ENCODE measurements at regions not wholly inside any gene's neighbourhood (a gene's known extent, or its start where the extent isn't known, plus 50 kb on each side); places are given as distances from the start of the nearest gene placed in this dataset.

DNA sequence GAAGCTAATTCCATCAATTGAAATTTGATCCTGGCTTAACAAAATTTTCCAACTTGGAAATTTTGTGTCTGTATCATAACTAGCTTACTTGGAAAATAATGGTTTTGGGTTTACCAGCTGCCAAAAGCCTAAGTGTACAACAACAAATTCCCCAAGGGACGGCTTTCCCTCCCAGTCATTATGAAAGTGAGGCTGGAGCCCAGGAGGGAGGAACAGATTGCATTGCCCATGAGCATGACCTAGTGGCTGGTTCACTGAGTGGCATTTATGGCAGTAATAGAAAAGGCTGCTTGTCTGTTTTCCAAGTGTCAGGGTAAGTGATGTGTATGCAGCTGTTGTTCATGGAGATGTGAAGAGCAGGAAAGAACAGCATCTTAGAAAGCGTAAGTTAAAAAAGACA is 70.8 kb upstream of the HHIP start:
- H3K9ac ChIP-seq = no peak overlapping the region
- H3K27me3 ChIP-seq (ENCODE audit: insufficient read depth, low read depth) = no peaks in the 10 kb centered on the region
- H3K79me2 ChIP-seq (ENCODE audit: insufficient read depth, low read depth) = no peaks in the 10 kb centered on the region
- no peak overlapping the region for H3K27ac ChIP-seq
- H3K4me3 ChIP-seq (IDR thresholded peaks at IDR 0.05; ENCODE audit: insufficient read depth, low read depth, low read length) = no peak overlapping the region
- H4K20me1 ChIP-seq (ENCODE audit: insufficient read depth) = no peaks in the 10 kb centered on the region
- H3K4me2 ChIP-seq = no peak overlapping the region
- H3K4me1 ChIP-seq (ENCODE audit: low read depth, poor library complexity, severe bottlenecking) = no peaks in the 10 kb centered on the region
- TF ChIP-seq, protein P1, sequence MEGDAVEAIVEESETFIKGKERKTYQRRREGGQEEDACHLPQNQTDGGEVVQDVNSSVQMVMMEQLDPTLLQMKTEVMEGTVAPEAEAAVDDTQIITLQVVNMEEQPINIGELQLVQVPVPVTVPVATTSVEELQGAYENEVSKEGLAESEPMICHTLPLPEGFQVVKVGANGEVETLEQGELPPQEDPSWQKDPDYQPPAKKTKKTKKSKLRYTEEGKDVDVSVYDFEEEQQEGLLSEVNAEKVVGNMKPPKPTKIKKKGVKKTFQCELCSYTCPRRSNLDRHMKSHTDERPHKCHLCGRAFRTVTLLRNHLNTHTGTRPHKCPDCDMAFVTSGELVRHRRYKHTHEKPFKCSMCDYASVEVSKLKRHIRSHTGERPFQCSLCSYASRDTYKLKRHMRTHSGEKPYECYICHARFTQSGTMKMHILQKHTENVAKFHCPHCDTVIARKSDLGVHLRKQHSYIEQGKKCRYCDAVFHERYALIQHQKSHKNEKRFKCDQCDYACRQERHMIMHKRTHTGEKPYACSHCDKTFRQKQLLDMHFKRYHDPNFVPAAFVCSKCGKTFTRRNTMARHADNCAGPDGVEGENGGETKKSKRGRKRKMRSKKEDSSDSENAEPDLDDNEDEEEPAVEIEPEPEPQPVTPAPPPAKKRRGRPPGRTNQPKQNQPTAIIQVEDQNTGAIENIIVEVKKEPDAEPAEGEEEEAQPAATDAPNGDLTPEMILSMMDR (conservative IDR thresholded peaks at IDR 0.05; ENCODE audit: low read depth, low read length) = no peak
- no peak overlapping the region for H2AFZ ChIP-seq (ENCODE audit: low read depth)
- no peaks in the 10 kb centered on the region for H3K36me3 ChIP-seq (ENCODE audit: insufficient read depth)

DNA sequence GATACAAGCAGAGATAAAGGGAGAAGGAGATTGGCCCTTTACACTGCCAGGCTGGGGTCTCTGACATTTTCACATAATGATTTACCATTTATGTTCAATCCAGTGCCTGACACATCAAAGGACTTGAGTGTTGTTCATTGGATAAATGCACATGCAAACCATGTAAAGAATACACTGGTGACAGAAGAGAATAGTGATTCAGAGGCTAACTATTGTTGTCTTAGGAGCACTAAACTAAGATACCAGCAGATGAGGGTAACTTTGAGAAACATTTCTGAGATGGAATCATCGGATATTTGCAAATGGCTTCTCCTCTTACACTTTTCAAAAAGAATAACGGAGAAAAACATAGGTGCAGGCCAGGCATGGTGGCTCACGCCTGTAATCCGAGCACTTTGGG is 67.3 kb upstream of the HHIP start:
- Histone ChIP-seq H3K4me3 (IDR thresholded peaks at IDR 0.05; ENCODE audit: insufficient read depth, low read depth, low read length) (no peak overlapping the region), H3K79me2 (ENCODE audit: insufficient read depth, low read depth) (no peaks in the 10 kb centered on the region), H3K4me1 (ENCODE audit: low read depth, poor library complexity, severe bottlenecking) (no peaks in the 10 kb centered on the region), H3K27me3 (ENCODE audit: insufficient read depth, low read depth) (no peaks in the 10 kb centered on the region), H4K20me1 (ENCODE audit: insufficient read depth) (no peaks in the 10 kb centered on the region), H3K27ac (no peak overlapping the region), H3K36me3 (ENCODE audit: insufficient read depth) (no peaks in the 10 kb centered on the region), H3K9ac (no peak overlapping the region), H2AFZ (ENCODE audit: low read depth) (no peak overlapping the region), H3K4me2 (no peak overlapping the region)
- TF ChIP-seq, protein P1 (conservative IDR thresholded peaks at IDR 0.05; ENCODE audit: low read depth, low read length) = no peak

DNA sequence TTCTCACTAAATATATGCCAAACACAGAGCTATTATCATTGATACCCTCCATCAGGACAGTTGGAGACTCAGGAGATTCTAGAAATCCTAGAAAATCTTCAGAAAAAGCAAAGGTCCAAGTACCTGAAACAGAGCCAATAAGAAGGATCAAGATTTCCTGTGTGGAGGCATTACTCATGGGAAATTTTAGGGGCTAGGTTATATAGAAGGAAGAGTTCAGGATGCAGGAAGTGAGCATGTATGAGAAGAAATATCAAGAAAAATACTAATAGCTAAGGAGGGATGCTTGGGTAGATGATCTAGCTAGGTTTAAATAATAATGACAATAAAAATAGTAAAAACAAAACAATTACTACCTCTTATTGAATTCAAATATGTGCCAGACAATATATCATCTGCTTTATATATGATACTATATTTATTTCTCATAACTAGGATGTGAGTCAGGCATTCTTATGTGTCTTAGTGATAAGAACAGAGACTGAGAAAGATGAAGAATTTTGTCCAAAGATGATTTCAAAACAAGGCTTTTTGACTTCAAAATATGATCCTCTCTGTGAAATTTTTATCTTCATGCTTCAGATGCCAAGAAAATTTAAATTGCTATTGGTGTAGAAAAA is 66.4 kb upstream of the HHIP start:
- Histone ChIP-seq H3K4me2 (no peak overlapping the region), H2AFZ (ENCODE audit: low read depth) (no peak overlapping the region), H3K4me3 (IDR thresholded peaks at IDR 0.05; ENCODE audit: insufficient read depth, low read depth, low read length) (no peak overlapping the region), H4K20me1 (ENCODE audit: insufficient read depth) (no peaks in the 10 kb centered on the region), H3K27ac (no peak overlapping the region), H3K36me3 (ENCODE audit: insufficient read depth) (no peaks in the 10 kb centered on the region), H3K4me1 (ENCODE audit: low read depth, poor library complexity, severe bottlenecking) (no peaks in the 10 kb centered on the region), H3K9ac (no peak overlapping the region), H3K79me2 (ENCODE audit: insufficient read depth, low read depth) (no peaks in the 10 kb centered on the region), H3K27me3 (ENCODE audit: insufficient read depth, low read depth) (no peaks in the 10 kb centered on the region)
- TF ChIP-seq, protein P1 (conservative IDR thresholded peaks at IDR 0.05; ENCODE audit: low read depth, low read length) = no peak

DNA sequence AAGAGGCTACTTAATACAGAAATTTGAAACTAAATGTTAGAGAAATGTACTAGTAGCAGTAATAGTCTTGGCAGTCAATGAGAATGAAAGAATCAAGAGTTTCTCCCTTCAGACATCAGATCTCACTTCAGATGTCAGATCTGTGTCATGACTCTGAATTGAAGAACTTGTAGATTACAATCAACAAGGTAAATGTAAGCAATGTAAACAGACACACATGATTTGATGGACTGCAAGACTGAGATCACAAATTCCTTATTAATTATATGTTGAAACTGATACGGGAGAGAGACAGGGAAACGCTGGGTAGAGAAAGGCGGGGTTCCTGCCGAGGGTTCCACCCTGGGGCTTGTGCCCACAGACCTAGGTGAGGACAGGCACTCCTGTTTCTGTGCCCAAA is 65.5 kb upstream of the HHIP start:
- Histone ChIP-seq H3K36me3 (ENCODE audit: insufficient read depth) (no peaks in the 10 kb centered on the region), H3K4me3 (IDR thresholded peaks at IDR 0.05; ENCODE audit: insufficient read depth, low read depth, low read length) (no peak overlapping the region), H4K20me1 (ENCODE audit: insufficient read depth) (no peaks in the 10 kb centered on the region), H3K27me3 (ENCODE audit: insufficient read depth, low read depth) (no peaks in the 10 kb centered on the region), H3K4me2 (no peak overlapping the region), H3K79me2 (ENCODE audit: insufficient read depth, low read depth) (no peaks in the 10 kb centered on the region), H3K9ac (no peak overlapping the region), H2AFZ (ENCODE audit: low read depth) (no peak overlapping the region), H3K27ac (no peak overlapping the region), H3K4me1 (ENCODE audit: low read depth, poor library complexity, severe bottlenecking) (no peaks in the 10 kb centered on the region)
- TF ChIP-seq, protein P1 (conservative IDR thresholded peaks at IDR 0.05; ENCODE audit: low read depth, low read length) = no peak
